ENCODE measurements at regions not wholly inside any gene's neighbourhood (a gene's known extent, or its start where the extent isn't known, plus 50 kb on each side); places are given as distances from the start of the nearest gene placed in this dataset.

- no peak for DNase-seq (ENCODE audit: low read depth in 3 of 3)
Measured at GRCh38 chr5:119789406-119790117, 160.2 kb downstream of the FAM170A start.

DNA sequence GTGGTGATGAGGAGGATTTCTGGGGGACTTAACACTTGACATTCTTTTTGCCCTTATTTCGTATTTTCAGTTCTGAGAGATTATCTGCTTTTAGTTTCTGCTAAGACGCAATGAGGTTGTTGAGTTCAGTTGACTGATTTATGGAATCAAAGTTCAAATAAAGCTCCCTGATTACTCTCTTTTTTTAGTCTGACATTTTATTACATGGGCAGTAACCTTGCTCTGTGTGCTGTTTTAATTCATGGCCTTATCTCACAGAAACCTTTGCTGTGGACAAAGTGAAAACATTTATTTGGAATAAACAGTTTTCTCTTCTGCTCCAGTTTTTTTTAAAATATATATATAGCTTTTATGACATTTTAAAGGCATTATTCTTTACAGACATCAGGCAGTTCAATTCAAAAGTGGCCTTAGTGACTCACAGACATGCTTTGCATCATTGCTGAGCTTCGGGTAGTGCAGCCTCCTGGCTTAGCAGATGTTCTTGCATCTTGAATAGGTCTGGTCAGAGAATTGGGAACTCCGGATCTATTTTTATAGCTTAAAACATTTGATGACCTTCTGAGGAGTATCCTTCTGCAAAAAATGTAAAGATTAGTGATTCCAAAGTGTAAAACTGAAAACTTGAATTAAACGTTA, 162.9 kb downstream of the FAM170A start:
- no peak for DNase-seq (ENCODE audit: low read depth in 3 of 3)

DNA sequence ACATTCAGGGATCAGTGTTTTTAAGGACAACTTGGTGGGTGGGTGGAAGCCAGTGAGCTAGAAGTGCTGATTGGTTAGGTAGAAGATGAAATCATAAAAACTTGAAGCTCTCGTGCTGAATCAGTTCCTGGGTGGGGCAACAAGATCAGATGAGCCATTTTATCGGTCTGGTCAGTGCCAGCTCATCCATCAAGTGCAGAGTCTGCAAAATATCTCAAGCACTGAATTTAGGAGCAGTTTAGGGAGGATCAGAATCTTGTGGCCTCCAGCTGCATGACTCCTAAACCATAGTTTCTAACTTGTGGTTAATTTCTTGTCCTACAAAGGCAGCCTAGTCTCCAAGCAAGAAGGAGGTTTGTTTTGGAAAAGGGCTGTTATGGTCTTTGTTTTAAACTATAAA, 166.4 kb downstream of the FAM170A start:
- DNase-seq (ENCODE audit: low read depth in 3 of 3): no peak

- no peak for DNase-seq (ENCODE audit: low read depth in 3 of 3)
Measured at GRCh38 chr5:119801570-119801969, 172.2 kb downstream of the FAM170A start.

DNA sequence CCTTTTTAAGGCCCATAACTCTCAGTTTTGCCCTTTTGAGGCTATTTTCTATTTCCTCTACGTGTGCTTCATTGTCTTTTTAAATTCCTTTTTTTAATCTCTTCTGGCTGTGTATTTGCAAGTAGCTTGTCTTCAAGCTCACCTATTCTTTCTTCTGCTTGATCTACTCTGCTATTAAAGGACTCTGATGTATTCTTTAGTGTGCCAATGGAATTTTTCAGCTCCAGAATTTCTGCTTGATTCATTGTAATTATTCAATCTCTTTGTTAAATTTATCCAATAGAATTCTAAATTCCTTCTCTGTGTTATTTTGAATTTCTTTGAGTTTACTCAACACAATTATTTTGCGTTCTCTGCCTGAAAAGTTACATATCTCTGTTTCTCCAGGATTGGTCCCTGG, 178.7 kb downstream of the FAM170A start:
- no peak for DNase-seq (ENCODE audit: low read depth in 3 of 3)

GRCh38 chr5:119808474-119808873, 179.1 kb downstream of the FAM170A start:
- no peak for DNase-seq (ENCODE audit: low read depth in 3 of 3)

- no peak for DNase-seq (ENCODE audit: low read depth in 3 of 3)
Measured at GRCh38 chr5:119810217-119810616, 180.9 kb downstream of the FAM170A start.

GRCh38 chr5:119811458-119811857, 182.1 kb downstream of the FAM170A start:
- no peak for DNase-seq (ENCODE audit: low read depth in 3 of 3)

- DNase-seq (ENCODE audit: low read depth in 3 of 3): no peak
Measured at GRCh38 chr5:119814655-119815054, 185.3 kb downstream of the FAM170A start.

DNA sequence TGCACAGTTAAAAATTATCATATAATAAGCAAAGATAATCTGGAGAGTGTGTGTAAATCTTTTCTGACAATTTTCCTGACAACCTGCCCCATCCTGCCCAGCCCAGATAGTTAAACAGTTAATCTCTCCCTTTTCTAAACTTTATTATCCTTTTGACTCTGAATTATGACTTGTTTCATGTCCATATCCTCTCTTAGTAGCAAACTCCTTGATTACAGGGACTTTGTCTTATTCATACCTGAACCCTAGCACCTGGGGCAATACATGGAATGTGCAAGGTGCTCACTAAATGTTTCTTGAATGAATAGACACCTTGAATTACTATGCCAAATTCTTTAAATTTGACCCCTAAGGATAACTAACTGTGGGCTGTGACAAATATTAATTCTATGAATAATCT, 186.7 kb downstream of the FAM170A start:
- DNase-seq (ENCODE audit: low read depth in 3 of 3): no peak

DNA sequence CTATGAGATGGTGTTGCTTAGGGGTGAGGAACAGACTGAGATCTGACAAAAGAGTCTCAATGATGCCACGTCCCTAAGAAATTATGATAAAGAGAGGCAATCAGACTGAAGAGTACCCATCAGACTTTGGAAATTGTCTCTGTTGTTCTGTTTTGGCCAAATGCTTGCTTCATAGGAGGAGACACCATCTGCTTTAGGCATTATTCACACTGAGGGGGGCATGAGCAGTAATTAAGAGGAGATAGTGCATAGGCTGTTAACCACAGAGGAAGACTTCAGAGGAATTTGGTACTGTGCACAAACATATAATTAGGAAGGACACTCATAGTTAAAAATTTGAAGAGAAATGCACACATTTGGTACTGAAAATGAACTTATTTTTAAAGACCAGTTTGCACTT, 190.7 kb downstream of the FAM170A start:
- no peak for DNase-seq (ENCODE audit: low read depth in 3 of 3)

DNA sequence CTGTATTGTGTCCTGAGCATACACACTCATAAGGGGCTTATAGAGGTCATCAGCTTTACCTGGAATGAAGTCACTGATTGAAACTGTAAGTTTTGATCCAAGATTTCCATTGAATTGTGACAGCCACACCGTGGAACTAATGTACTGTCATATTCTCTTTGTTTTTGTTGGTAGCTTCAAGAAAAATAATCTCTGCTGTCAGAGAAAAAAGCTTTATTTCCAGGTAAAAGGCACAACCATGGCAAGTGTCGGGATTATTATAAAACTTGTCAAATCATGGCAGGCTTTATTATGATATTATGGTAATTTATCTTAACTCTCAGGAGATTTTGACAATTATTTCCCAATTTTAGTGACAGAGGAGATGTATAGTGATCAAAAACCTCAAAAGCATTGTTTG, 191.2 kb downstream of the FAM170A start:
- no peak for DNase-seq (ENCODE audit: low read depth in 3 of 3)

DNA sequence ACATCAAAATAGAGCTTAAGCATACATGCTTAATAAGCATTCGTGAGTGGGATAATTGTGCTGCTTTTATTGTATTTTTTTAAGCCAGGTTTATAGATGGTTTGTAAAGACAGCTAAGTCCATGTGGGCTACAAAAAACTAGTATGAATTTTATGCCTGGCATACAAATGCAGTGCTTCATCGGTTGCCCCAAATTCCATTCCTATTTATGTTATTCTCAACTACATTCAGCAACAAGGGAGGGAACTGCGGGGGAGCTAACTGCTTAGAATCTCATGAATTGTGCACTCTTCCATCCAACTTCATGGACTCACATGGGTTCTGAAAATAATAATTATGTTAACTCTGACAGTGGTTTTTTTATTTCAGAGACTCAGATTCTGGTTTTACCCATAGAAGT, 199.2 kb downstream of the FAM170A start:
- DNase-seq (ENCODE audit: low read depth in 3 of 3): no peak

DNA sequence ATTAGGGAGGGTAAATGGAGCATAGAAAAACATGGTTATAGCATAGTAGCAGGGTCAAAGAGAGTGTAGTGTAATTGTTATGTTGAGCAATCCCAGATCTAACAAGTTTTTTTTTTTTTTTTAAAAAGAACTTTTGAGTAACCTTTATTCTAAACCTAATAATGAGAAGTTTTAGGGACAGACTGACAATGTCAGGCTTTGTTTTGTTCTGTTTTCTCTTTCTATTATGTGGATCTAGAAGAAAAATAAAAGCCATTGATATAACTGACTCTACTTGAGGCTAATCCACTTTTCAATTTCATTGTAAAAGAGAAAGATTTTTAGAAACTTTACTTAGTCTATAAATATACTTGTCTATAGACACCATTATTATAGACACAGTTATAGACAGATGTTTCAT, 200.0 kb downstream of the FAM170A start:
- DNase-seq (ENCODE audit: low read depth in 3 of 3): no peak

- DNase-seq (ENCODE audit: low read depth in 3 of 3): no peak
Measured at GRCh38 chr5:119833176-119833575, 203.8 kb downstream of the FAM170A start.

- DNase-seq (ENCODE audit: low read depth in 3 of 3): no peak
Measured at GRCh38 chr5:119840175-119840574, 210.8 kb downstream of the FAM170A start.

DNA sequence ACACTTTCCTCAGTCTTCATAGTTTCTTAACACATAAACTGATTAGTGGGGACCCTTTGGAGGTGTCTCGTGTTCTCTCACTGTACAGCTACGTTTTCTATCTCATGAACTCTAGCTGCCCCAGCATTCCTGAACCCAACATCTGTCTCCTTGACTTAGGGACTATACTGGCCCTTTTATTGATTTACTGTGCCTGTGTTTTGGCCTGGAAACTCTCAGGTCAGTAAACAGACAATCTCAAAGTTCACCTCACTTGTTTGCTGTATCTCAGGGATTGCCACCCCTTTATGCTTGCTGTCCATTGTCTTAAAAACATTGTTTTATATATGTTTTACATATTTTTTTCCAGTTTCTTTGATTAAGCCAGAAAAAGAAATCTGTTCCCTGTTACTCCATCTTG, 222.8 kb downstream of the FAM170A start:
- DNase-seq (ENCODE audit: low read depth in 3 of 3): no peak

DNA sequence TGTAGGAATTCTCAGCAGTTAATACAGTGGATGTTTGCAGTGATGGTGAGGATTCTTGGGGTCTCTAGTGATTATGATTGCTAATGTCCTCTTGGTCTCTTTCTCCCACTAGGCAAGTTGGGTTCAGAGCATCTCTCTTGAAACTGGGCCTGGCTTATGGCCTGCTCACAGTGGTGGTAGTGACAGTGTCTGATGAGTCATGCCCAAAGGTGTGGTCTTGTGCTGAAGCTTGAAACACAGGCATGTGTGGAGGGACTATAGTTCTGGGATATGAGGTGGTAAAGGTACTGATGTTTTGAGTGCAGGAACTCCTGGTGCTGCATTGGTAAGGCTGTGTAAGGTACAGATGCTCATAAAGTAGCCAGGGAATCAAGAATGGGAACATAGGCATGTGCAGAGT, 231.1 kb downstream of the FAM170A start:
- no peak for DNase-seq (ENCODE audit: low read depth in 3 of 3)

GRCh38 chr5:119862619-119863018, 233.3 kb downstream of the FAM170A start:
- DNase-seq (ENCODE audit: low read depth in 3 of 3): no peak

GRCh38 chr5:119864286-119864685, 234.9 kb downstream of the FAM170A start:
- DNase-seq (ENCODE audit: low read depth in 3 of 3): no peak

- DNase-seq (ENCODE audit: low read depth in 3 of 3): no peak
Measured at GRCh38 chr5:119873611-119874010, 244.3 kb downstream of the FAM170A start.

DNA sequence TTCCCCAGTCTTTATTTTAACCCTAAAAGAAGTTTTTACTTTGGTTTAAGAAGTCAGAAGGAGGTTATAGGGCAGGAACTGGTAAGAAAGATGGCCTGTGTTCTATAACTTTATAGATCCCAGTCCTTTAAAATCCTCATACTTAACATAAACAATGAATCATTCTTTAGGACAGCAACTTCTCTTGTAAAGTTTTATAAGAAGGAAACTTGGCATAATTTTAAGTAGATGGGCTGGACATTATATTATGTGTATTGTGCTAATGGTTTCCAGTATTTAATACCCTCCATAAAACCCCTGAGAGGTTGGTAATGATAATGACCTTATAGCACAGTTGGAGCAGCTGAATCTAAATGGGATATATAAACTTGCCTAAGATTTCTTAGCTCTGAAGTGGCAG, 247.2 kb downstream of the FAM170A start:
- no peak for DNase-seq (ENCODE audit: low read depth in 3 of 3)

DNA sequence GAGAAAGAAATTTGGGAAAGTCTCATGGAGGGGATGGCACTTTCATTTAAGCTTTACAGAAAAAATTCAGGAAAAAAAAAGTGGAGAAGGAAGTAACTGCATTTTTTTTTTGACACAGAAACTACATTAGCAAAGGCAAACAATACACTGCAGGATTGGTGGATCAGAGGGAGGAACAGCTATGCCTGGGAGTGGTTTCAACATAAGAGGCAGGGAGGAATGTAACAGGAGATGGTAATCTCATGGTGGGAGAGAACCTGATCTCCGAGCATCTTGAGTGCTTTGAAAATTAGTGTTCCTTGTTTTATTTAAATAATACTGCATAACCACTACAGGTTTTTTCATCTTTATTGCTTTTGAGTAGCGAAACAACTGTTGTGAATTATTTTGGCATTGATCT, 249.4 kb downstream of the FAM170A start:
- DNase-seq (ENCODE audit: low read depth in 3 of 3): no peak

GRCh38 chr5:119879446-119879845, 250.1 kb downstream of the FAM170A start:
- DNase-seq (ENCODE audit: low read depth in 3 of 3): no peak
